NCI-H82 treated with DMSO at 0.1 percent for 48 hours (cell line): ENCODE measurements at regions not wholly inside any gene's neighbourhood (a gene's known extent, or its start where the extent isn't known, plus 50 kb on each side); places are given as distances from the start of the nearest gene placed in this dataset.
A peak's percentile ranks its signal among the peaks of the same experiment; 100 is the strongest.
"Not testable (repeated sequence)": the region's sequence is repeated elsewhere in the genome, so short reads cannot be mapped to it uniquely, and the experiment has no call there.

Source experiments
- DNase-seq: peaks from one replicate; lab custom pipeline; 2025; ENCODE audit not compliant: unreplicated experiment; lab: John Stamatoyannopoulos, UW

GRCh38 chr4:128758314-128758922, 51.1 kb upstream of the JADE1 start:
- no peak for DNase-seq

- DNase-seq, result peak; percentile 17
Observed at GRCh38 chr4:128757712-128758111, 51.8 kb upstream of the JADE1 start.

- no peak for DNase-seq
Observed at GRCh38 chr4:128751354-128751753, 58.1 kb upstream of the JADE1 start.

GRCh38 chr4:128741748-128742147, 67.8 kb upstream of the JADE1 start:
- DNase-seq, result not testable (repeated sequence)

- no peak for DNase-seq
Observed at GRCh38 chr4:128737098-128737513, 72.4 kb upstream of the JADE1 start.

- DNase-seq, result no peak
Observed at GRCh38 chr4:128735714-128736113, 73.8 kb upstream of the JADE1 start.

GRCh38 chr4:128728190-128728589, 81.3 kb upstream of the JADE1 start:
- no peak for DNase-seq

- no peak for DNase-seq
Observed at GRCh38 chr4:128727658-128728057, 81.8 kb upstream of the JADE1 start.

- no peak for DNase-seq
Observed at GRCh38 chr4:128725405-128726055, 84.0 kb upstream of the JADE1 start.

- no peak for DNase-seq
Observed at GRCh38 chr4:128722911-128723310, 86.6 kb upstream of the JADE1 start.

- DNase-seq, result no peak
Observed at GRCh38 chr4:128721896-128722295, 87.6 kb upstream of the JADE1 start.

GRCh38 chr4:128720270-128720669, 89.2 kb upstream of the JADE1 start:
- no peak for DNase-seq

GRCh38 chr4:128718768-128719167, 90.7 kb upstream of the JADE1 start:
- no peak for DNase-seq

- DNase-seq, result no peak
Observed at GRCh38 chr4:128716338-128716737, 93.2 kb upstream of the JADE1 start.

- no peak for DNase-seq
Observed at GRCh38 chr4:128715616-128716015, 93.9 kb upstream of the JADE1 start.

- peak; percentile 33 for DNase-seq
Observed at GRCh38 chr4:128711361-128711760, 98.1 kb upstream of the JADE1 start.

- DNase-seq, result no peak
Observed at GRCh38 chr4:128709268-128709667, 100.2 kb upstream of the JADE1 start.

GRCh38 chr4:128707864-128708263, 101.6 kb upstream of the JADE1 start:
- no peak for DNase-seq

- DNase-seq, result no peak
Observed at GRCh38 chr4:128703948-128704347, 105.6 kb upstream of the JADE1 start.

- no peak for DNase-seq
Observed at GRCh38 chr4:128700659-128701350, 108.7 kb upstream of the JADE1 start.

- DNase-seq, result no peak
Observed at GRCh38 chr4:128698386-128698785, 111.1 kb upstream of the JADE1 start.

GRCh38 chr4:128697323-128697722, 112.2 kb upstream of the JADE1 start:
- DNase-seq, result no peak
